OCI-LY1 (cell line): ENCODE measurements at regions not wholly inside any gene's neighbourhood (a gene's known extent, or its start where the extent isn't known, plus 50 kb on each side); places are given as distances from the start of the nearest gene placed in this dataset.

ENCODE experiments used
- H2AFZ ChIP-seq: fragments of 200-600 bp; sonication (generic), shearing (Covaris generic); 2 replicates; pipeline ENCODE4 v1.6.0; 2014; ENCODE audit warnings: antibody characterized with exemption, mild to moderate bottlenecking, low read length
- H3F3A ChIP-seq: fragments of 200-600 bp; sonication (generic), shearing (Covaris generic); 2 replicates; pipeline ENCODE4 v1.6.0; 2014; ENCODE audit warnings: mild to moderate bottlenecking, antibody characterized with exemption, low read length, moderate library complexity; ENCODE audit not compliant: insufficient read depth
- H3K27ac ChIP-seq: fragments of 200-600 bp; sonication (generic); 2 replicates; pipeline ENCODE4 v1.5.1; 2014; ENCODE audit warnings: low read length, mixed run types, mild to moderate bottlenecking, low read depth; ENCODE audit not compliant: poor library complexity, severe bottlenecking
- H3K27me3 ChIP-seq: fragments of 200-600 bp; sonication (generic); 2 replicates; pipeline ENCODE4 v1.6.0; 2014; ENCODE audit warnings: antibody characterized with exemption, mild to moderate bottlenecking, low read length, moderate library complexity; ENCODE audit not compliant: insufficient read depth
- H3K36me3 ChIP-seq: fragments of 200-600 bp; sonication (generic); 2 replicates; pipeline ENCODE4 v1.6.1; 2014; ENCODE audit warnings: mild to moderate bottlenecking, antibody characterized with exemption, low read length, moderate library complexity, mixed read lengths; ENCODE audit not compliant: insufficient read depth
- H3K4me1 ChIP-seq: fragments of 200-600 bp; sonication (generic); 2 replicates; pipeline ENCODE4 v1.5.1; 2014; ENCODE audit warnings: mild to moderate bottlenecking, low read length, moderate library complexity; ENCODE audit not compliant: insufficient read depth, severe bottlenecking
- H3K4me2 ChIP-seq: fragments of 200-600 bp; sonication (generic), shearing (Covaris generic); 2 replicates; pipeline ENCODE4 v1.6.1; 2014; ENCODE audit warnings: low read length
- H3K4me3 ChIP-seq: fragments of 200-600 bp; sonication (generic); 2 replicates; pipeline ENCODE4 v1.5.1; 2014; ENCODE audit warnings: low read length, low read depth, mild to moderate bottlenecking, mixed read lengths; ENCODE audit not compliant: poor library complexity, severe bottlenecking
- H3K79me2 ChIP-seq: fragments of 200-600 bp; shearing (Covaris generic); 2 replicates; pipeline ENCODE4 v1.6.1; 2016; ENCODE audit warnings: mixed run types, low read length, mixed read lengths; ENCODE audit not compliant: insufficient read depth
- H3K9ac ChIP-seq: fragments of 200-600 bp; sonication (generic), shearing (Covaris generic); 2 replicates; pipeline ENCODE4 v1.6.1; 2014; ENCODE audit warnings: mild to moderate bottlenecking, low read length, mixed read lengths
- H3K9me2 ChIP-seq: fragments of 200-600 bp; sonication (generic), shearing (Covaris generic); 2 replicates; pipeline ENCODE4 v1.6.1; 2014; ENCODE audit warnings: low read depth, mild to moderate bottlenecking, low read length, mixed read lengths
- H3K9me3 ChIP-seq: fragments of 200-600 bp; shearing (Covaris generic); 2 replicates; pipeline ENCODE4 v1.6.1; 2014; ENCODE audit warnings: low read length, mixed read lengths
- H4K20me1 ChIP-seq: fragments of 200-600 bp; sonication (generic), shearing (Covaris generic); 2 replicates; pipeline ENCODE4 v1.6.0; 2016; ENCODE audit warnings: mild to moderate bottlenecking, low read length; ENCODE audit not compliant: insufficient read depth
- CTCF ChIP-seq: fragments of 200-600 bp; sonication (generic), shearing (Covaris generic); IDR thresholded peaks from 2 replicates; pipeline ENCODE4 v1.5.1; 2017; ENCODE audit warnings: mild to moderate bottlenecking, antibody characterized with exemption, low read length, moderate library complexity, mixed read lengths
- EZH2 ChIP-seq: fragments of 200-600 bp; sonication (generic), shearing (Covaris generic); IDR thresholded peaks from 2 replicates; pipeline ENCODE4 v1.8.0; 2017; ENCODE audit warnings: borderline replicate concordance, mixed run types, mild to moderate bottlenecking, antibody characterized with exemption, low read length, moderate library complexity, mixed read lengths

GRCh38 chr6:50463931-50464330, 249.4 kb upstream of the TFAP2D start:
- Histone ChIP-seq H3K4me1 (no peaks in the 10 kb centered on the region), H3K9me2 (no peaks in the 10 kb centered on the region), H3K9ac (no peak overlapping the region), H3K36me3 (no peaks in the 10 kb centered on the region), H3K4me2 (no peak overlapping the region), H3F3A (no peaks in the 10 kb centered on the region), H2AFZ (no peak overlapping the region), H3K4me3 (no peak overlapping the region), H3K9me3 (no peaks in the 10 kb centered on the region), H3K27me3 (no peaks in the 10 kb centered on the region), H3K27ac (no peak overlapping the region), H3K79me2 (no peaks in the 10 kb centered on the region), H4K20me1 (no peaks in the 10 kb centered on the region)
- no peak for TF ChIP-seq EZH2
- TF ChIP-seq CTCF: no peak

GRCh38 chr6:50467931-50468330, 245.4 kb upstream of the TFAP2D start:
- Histone ChIP-seq H3K4me3 (no peak overlapping the region), H3K4me2 (no peak overlapping the region), H3K79me2 (no peaks in the 10 kb centered on the region), H3K27ac (no peak overlapping the region), H3F3A (no peaks in the 10 kb centered on the region), H3K9me3 (no peaks in the 10 kb centered on the region), H3K9me2 (no peaks in the 10 kb centered on the region), H3K27me3 (no peaks in the 10 kb centered on the region), H3K9ac (no peak overlapping the region), H2AFZ (no peak overlapping the region), H3K36me3 (no peaks in the 10 kb centered on the region), H3K4me1 (no peaks in the 10 kb centered on the region), H4K20me1 (no peaks in the 10 kb centered on the region)
- TF ChIP-seq EZH2 (no peak), CTCF (no peak)

GRCh38 chr6:50471041-50471440, 242.3 kb upstream of the TFAP2D start:
- TF ChIP-seq EZH2 (no peak), CTCF (no peak)
- Histone ChIP-seq H4K20me1 (no peaks in the 10 kb centered on the region), H3K27ac (no peak overlapping the region), H3K4me3 (no peak overlapping the region), H3K27me3 (no peaks in the 10 kb centered on the region), H2AFZ (no peak overlapping the region), H3F3A (no peaks in the 10 kb centered on the region), H3K9me2 (no peaks in the 10 kb centered on the region), H3K4me2 (no peak overlapping the region), H3K9ac (no peak overlapping the region), H3K79me2 (no peaks in the 10 kb centered on the region), H3K36me3 (no peaks in the 10 kb centered on the region), H3K9me3 (no peaks in the 10 kb centered on the region), H3K4me1 (no peaks in the 10 kb centered on the region)
